Fibroblast of pulmonary artery (primary cell): ENCODE measurements at regions not wholly inside any gene's neighbourhood (a gene's known extent, or its start where the extent isn't known, plus 50 kb on each side); places are given as distances from the start of the nearest gene placed in this dataset.

Experiments used
- DNase-seq: peaks from one replicate; pipeline ENCODE4 v3.0.0-alpha.2; 2010; ENCODE audit warnings: low read depth
- H3K4me3 ChIP-seq: replicated peaks from 2 replicates; pipeline ENCODE4 v1.5.1; 2011; ENCODE audit warnings: low read depth, mild to moderate bottlenecking, control low read depth, low read length, moderate library complexity
- TF ChIP-seq, protein P1 (sequence below): IDR thresholded peaks from 2 replicates; pipeline ENCODE4 v1.5.1; 2011; ENCODE audit warnings: mild to moderate bottlenecking, control low read depth, low read length, inconsistent platforms; ENCODE audit errors: missing control alignments

GRCh38 chr5:124630767-124631704 is 115.4 kb downstream of the ZNF608 start:
- H3K4me3 ChIP-seq = no peak overlapping the region
- DNase-seq = no peak
- TF ChIP-seq, protein P1, sequence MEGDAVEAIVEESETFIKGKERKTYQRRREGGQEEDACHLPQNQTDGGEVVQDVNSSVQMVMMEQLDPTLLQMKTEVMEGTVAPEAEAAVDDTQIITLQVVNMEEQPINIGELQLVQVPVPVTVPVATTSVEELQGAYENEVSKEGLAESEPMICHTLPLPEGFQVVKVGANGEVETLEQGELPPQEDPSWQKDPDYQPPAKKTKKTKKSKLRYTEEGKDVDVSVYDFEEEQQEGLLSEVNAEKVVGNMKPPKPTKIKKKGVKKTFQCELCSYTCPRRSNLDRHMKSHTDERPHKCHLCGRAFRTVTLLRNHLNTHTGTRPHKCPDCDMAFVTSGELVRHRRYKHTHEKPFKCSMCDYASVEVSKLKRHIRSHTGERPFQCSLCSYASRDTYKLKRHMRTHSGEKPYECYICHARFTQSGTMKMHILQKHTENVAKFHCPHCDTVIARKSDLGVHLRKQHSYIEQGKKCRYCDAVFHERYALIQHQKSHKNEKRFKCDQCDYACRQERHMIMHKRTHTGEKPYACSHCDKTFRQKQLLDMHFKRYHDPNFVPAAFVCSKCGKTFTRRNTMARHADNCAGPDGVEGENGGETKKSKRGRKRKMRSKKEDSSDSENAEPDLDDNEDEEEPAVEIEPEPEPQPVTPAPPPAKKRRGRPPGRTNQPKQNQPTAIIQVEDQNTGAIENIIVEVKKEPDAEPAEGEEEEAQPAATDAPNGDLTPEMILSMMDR = no peak

DNA sequence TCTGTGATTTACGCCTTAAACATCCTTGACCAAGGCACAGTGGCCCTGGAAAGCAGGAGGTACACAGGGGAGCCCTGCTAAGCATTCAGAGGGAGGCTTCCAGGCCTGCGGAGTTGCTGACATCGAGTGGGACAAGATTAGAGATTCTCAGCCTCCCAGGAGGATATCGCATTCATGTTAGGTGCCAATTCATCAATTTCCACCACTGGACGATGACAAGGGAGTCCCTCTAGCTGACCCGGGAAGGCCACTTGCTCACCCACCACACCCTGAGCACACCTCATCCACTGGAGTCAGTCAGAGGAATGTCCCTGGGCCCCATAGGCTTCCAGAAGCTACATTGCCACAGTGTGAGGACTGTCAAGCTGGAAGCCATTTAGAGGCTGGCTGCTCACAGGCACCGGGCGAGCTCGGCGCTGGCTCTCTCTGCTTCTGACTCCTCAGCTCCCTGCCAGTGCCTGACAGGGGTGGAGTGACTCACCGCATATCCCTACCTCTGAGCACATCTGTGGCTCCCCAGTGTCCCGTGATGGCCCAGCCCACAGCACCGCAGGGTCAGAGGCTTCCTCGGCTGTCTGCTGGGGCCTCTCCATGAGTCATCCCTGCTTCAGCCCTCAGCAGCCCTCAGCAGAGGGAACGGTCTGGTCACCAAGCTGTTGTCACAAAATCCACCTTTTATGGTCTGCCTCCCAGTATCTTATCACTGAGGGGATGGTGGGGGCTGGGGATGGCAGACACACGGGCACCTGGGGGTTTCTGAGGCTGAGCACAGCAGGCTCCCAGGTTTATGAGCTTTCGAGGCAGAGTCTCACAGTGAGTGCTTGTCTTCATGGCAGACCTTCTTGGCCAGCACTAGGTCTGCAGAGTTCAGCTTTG is 117.5 kb downstream of the ZNF608 start:
- H3K4me3 ChIP-seq = no peak overlapping the region
- DNase-seq = peak; percentile 87
- TF ChIP-seq, protein P1 = no peak

- DNase-seq = no peak
- no peak overlapping the region for H3K4me3 ChIP-seq
- TF ChIP-seq, protein P1 = no peak
Measured at GRCh38 chr5:124627815-124628595, 118.4 kb downstream of the ZNF608 start.

DNA sequence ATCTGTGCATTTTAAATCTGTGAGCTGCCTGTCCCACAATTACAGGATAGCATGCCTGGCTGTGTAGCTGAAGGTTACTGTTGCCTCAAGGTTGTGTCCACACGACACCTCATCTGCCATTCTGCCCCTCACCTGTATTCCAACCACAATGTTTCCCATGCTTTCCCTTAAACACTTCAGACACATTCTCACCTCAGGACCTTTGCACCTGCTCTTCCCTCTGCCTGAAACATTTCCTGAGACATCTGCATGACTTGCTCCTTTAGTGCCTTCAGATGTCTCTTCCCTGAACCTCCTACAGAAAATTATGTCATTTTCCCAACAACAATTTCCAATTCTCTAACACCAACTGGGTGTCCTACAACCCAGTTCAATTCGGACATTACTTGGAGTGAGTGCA is 120.4 kb downstream of the ZNF608 start:
- no peak overlapping the region for H3K4me3 ChIP-seq
- TF ChIP-seq, protein P1 = no peak
- no peak for DNase-seq

- TF ChIP-seq, protein P1 = no peak
- no peak overlapping the region for H3K4me3 ChIP-seq
- no peak for DNase-seq
Measured at GRCh38 chr5:124623265-124623664, 123.2 kb downstream of the ZNF608 start.

DNA sequence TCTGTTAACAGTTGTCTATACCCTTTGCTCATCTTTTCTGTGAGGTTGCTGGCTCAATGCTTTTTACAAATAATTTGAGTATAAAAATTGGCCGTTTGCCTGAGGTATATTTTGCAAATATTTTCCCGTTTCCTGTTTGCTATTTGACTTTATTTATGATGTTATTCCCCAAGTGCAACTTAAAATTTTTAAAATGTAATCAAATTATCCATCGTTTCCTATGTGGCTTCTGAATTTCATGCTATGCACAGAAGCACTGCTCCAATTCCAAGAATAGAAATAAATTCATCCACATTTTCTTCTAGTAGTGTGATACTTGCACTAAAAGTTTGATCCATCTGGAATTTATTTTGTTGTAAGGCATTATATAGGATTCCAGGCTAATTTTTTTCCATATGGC is 123.6 kb downstream of the ZNF608 start:
- TF ChIP-seq, protein P1 = no peak
- no peak overlapping the region for H3K4me3 ChIP-seq
- DNase-seq = no peak
